GM19328 (cell line): ENCODE measurements at regions not wholly inside any gene's neighbourhood (a gene's known extent, or its start where the extent isn't known, plus 50 kb on each side); places are given as distances from the start of the nearest gene placed in this dataset.
"Not testable (repeated sequence)": the region's sequence is repeated elsewhere in the genome, so short reads cannot be mapped to it uniquely, and the experiment has no call there.

Source experiments
- ATAC-seq: cut with Tn5 transposase; IDR thresholded peaks from one replicate; pipeline ENCODE4 v1.9.1; 2021; ENCODE audit warnings: mild to moderate bottlenecking, moderate library complexity; ENCODE audit not compliant: unreplicated experiment

DNA sequence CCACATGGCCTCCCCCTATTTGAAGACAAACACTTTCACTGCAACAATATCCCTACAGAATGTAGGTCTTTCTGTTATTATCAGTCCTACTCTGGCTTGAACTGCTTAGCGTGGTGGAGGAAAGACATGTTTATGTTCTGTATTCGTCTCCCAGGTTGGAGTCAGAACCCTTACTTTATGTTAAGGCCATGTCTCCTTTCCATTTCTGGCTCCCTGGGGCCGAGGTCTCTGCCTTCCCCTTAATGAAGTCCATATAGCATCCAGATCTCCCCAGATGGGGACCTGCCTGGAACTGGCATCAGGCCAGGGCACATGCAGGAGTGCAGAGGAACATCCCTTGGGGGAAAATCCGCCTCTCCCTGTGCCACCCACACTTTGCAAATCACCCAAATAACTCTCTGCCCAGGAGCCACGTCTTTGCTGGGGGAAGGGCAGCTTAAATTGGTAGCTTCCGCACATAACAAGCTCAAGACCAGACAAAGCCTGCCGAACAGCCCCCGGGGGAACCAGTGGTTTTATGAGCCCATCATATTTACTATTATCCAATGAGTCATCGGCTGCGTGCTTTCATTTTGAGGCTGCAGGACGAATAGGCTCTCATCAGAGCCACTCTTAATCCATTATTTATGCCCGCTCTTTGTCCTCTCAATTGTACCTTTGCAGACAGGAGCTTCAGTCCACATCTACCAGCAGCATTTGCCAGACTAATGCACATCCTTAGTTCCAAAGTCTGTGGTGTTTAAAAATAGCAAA lies 237.0 kb downstream of the UACA start:
- ATAC-seq: no peak

DNA sequence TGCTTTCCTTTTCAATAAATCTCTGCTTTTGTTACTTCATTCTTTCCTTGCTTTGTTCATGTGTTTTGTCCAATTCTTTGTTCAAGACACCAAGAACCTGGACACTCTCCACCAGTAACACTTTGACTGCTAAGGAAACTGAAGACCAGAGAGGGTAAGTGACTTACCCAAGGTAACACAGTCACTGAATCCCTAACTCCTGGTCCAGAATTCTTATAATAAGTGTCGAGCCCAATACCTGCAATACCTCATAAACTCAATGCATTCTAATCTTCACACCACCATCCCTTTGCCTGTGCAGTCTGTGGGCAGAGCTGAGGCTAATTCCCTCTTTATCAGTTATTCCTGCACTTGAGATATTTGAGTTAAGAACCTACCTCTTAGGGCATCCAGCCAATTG lies 237.8 kb downstream of the UACA start:
- no peak for ATAC-seq

DNA sequence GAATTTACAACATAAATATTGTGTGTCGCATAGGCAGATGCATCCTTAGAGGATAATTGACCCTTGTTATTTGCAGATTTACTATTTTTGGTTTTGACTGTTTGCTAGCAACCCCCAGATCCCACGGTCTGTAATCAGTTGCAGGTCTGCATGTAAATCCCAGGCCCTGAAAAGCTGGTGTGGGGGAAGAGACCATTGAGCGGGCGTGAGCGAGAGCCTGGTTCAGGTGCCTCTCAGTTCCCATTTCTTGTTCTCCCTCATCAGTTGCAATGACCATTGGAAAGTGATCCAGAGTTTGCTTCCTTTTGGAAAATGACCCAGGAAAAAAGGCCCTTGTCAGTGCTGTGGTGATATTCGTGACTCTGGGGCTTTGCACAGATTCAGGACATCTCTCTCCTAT lies 238.9 kb downstream of the UACA start:
- no peak for ATAC-seq

DNA sequence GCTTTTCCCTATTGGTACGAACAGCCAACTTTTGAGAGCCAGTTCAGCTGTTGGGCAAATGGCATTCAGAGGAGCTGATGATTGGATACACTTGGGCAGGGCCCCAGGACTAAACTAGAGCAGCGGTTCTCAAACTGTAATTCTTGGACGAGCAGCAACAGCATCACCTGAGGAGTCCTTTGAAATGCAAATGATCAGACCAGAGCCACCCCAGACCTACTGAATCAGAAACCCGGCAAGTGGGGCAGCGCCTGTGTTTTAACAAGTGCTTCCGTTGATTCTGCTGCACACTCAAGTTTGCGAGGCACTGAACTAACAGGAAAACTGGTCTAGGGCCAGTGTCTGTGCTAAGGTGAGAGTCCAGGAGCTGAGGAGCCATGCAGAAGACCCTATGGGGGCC lies 239.7 kb downstream of the UACA start:
- no peak for ATAC-seq

DNA sequence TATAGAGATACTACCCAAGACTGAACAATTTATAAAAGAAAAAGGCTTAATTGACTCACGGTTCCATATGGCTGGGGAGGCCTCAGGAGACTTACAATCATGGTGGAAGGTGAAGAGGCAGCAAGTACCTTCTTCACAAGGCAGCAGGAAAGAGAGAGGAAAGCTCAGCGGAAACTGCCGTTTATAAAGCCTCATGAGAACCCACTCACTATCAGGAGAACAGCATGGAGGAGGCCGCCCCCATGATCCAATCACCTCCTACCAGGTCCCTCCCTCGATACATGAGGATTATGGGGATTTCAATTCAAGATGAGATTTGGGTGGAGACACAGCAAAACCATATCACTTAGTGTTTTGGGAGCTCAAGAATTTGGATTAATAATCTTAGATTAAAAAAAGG lies 240.2 kb downstream of the UACA start:
- ATAC-seq: no peak

DNA sequence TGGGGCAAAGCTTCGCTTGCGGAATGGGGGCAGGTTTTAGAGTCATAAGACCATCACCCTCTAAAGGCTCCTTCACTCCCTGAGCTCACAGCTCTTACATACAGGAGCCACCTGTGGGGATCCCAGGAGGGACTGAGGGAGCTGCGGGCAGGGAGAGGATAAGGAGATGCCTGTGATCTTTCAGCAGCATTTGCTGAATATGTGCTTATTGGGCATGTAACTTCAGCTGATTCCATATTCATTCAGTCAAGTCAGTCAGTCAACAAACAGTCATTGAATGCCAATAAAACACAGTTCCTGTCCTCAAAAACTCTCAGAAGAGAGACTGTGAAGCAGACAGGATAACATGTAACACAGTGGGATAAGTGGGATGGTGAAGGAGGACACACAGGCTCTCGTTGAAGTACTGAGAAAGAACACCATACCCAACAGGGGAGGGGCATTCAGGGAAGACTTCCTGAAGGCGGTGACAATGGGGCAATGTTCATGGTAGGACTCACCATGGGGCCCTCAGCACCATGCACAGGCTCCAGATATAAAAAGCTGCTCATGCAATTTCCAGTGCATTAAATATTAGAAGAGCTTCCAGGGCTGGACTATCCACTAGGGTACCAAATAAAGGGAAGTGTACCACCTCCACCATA lies 240.9 kb downstream of the UACA start:
- no peak for ATAC-seq

DNA sequence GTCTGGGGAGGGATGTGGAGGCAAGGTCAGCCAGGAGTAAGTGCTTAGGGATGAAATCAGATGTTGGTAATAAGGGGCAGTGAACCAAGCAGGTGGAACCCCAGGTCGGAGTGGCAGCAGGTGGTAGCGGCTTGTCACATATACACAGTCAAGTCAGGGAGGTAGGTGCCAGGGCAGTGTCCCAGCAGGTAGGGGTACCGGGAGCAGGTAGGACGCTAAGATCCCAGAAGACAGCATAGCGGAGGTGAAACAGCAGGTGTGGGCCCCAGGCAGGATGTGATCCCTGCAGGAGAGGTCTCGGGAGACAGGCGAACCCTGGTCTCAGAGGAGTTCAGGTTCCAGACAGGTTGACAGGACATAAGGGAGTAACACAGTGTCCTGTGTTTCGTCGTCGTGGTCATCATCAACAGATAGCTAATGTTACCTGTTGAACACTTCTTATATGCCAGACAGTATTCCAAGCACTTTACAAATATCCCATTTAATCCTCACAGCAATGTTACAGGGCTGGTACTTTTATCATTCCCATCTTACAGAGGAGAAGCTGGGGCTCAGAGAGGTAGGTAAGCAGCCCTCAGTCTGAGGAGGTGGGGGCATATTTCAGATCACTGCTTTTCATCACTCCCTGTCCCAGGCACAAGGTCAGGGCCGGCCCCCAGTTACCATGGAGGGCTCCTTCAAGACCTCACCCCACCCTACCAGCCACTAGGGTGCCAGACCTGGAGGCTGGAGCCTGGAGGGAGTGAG lies 241.6 kb downstream of the UACA start:
- ATAC-seq: no peak

DNA sequence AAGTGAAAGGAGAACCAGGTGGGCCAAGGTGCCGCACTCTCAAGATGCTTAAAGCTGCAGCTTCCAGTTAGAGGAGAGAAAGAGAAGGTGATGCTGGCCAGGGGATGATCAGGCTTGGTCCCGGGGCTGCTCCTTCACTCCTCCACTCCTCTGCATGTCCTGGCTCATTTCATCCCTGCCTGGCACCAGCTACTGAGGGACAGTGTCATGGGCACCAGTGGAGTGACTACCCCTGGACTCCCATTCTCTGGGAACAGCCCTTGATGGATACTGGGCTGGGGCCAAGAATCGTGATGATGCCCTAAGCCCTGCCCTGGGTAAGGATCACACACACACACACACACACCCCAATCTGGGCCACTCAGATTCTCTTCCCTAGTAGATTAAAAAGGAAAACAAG lies 243.7 kb downstream of the UACA start:
- no peak for ATAC-seq

DNA sequence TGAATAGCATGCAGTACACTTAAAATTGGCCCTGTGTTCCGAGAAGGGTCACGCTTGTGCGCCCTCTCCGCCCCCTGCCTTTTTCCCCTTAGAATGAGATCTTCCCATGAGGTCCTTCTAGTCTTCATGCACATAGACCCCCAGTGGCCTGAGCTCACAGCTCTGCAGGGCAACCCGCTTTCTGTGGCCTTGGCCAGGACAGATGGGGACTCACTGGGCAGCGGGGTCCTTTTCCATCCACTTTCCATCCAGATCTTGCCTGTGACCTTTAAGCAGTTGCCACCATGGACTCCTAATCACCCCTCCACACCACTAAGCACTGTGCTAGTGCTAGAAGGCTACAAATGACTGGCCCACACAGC lies 244.4 kb downstream of the UACA start:
- no peak for ATAC-seq

DNA sequence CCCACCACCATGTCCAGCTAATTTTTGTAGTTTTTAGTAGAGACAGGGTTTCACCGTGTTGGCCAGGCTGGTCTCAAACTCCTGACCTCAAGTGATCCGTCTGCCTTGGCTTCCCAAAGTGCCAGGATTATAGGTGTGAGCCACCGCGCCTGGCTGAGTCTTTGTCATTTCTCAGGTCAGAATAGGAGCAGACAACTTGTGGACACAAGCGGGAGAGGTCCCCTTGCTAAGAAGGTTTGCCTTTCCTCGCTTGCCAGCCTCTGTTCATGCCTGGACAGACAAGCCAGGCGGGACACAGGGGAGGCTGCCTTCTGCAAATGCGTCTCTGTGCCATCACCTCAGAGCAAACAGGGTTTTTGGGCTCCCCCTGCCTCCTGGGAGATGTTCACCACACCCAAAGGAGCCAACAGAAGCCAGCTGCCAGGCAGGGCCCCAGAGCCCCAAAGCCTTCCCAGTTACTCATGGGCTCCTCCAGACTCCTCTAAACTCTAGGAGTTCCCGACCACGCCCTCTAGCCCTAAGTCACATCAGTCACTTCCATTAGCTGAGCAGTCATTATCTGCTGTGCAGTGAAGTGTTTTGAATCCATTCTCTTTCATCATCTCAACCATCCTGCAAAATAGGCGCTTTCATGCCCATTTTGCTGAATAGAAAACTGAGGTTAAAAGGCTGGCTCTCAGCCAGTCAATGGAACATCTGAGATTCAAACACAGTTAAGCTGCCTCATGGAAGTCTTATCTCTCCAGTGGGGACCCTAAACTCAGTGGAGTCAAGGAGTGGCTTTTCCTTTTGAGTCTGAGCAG lies 245.0 kb downstream of the UACA start:
- ATAC-seq: no peak

DNA sequence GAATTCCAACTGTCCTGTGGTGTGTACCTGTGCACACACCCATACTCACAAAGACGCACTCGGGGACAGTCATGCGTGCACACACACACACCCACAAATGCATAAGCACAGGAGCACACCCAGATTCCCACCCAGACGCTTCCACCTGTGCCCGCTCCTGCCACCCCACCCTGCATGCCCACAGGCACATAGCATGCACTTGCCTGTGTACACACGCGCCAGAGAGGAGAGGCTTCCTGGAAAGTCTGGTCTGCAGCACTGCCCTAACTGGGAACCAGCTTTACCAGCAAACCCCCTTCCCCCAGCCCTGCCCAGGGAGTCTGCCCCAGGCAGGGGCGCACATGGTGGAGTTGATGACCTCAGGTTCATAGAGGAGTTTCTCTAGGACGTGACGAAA lies 246.2 kb downstream of the UACA start:
- no peak for ATAC-seq

DNA sequence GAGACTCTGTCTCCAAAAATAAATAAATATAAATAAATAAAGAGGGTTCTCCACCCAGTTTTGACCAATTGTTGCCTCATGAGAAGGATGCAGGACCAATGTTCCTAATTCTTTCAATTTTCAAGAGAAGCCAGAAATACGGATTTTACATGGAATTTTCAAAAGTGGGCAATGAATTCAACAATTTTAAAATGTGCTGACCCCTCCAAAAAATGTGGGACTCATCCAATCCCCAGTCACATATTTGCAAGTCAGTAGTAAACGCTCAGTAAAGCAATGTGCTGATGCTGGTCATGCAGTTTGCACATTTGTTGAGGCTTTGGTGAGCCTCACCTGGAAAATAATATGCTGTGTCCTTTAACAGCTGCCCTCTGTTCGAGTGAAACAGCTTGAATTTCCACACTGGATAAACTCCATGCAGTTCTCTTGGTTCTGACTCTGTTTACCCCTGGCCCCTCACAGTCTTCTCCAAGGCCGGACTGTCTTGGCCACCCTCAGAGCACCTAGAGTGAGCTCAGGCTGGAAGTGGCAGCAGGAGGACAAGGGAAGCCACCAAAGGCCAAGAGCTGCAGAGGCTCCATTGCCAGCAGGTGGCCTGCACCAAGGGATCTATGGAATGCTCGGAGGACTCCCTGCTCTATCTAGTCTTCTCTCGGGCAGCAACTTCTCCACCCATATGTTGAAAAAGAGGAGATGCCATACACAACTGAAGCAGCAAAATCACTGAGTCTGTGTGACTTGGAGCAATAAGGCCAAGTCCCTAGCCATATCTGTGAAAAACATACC lies 246.8 kb downstream of the UACA start:
- ATAC-seq: no peak

DNA sequence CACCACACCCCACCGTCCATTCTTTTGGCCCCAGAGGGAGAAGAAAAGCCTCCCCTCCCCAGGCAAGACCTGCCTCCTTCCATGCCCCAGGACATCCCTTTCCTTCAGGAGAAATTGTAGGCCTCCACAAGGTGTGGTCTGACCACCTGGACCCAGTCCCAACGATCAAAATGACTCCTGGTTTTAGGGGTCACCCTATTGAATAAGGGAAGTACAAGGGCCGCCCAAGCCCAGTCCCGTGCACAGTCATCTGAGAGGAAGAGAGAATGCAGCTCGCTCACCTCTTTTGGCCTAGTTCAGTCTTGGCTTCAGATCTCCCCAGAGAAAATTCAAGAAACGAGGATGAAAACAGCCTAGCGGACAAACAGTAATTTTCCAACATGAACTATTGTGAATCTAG lies 249.1 kb downstream of the UACA start:
- ATAC-seq: no peak

DNA sequence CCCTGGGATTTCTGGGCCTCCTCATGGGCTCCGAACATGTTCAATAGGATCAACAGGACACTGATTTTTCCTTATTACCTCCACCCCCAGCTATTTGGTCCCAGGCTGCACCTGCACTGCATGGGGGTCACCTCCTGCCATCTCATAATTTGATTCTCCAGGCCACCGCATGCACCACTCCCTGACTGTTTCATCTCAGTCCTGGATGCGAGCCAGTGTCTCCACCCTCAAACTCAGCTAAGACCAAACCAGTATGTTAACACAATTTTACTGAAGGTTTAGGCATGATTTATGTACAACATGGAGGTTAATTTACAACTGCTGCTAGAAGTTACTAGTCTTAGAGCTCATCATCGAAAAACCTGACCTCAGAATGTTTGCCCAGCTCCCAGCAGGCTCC lies 249.5 kb downstream of the UACA start:
- ATAC-seq: no peak

DNA sequence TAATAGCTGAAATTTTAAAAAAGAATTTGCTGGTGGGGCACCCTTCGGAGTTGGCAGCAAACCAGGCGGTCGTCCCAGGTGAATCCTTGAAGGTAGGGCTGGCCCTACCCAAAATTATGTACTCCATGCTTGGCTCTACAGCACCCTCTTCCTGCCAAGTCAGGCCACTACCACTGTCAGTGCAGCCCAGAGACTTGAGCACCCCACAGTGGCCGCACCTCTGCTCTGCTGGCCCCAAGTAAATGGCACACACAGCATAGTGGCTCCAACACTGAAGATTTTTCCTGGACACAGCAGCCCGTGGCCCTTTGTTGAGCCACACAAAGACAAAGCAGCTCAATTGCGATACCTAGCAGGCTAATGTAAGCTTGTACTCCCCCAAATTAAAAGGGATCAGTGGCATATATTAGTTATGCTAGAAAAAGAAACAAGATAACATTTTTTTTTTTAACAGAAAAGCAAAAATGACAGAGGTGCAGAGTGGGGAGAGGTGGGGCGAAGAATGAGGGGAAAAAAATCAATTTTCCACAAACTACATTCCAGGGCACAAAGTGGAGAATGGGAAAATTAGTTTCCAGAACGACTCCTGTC lies 250.5 kb downstream of the UACA start:
- no peak for ATAC-seq

DNA sequence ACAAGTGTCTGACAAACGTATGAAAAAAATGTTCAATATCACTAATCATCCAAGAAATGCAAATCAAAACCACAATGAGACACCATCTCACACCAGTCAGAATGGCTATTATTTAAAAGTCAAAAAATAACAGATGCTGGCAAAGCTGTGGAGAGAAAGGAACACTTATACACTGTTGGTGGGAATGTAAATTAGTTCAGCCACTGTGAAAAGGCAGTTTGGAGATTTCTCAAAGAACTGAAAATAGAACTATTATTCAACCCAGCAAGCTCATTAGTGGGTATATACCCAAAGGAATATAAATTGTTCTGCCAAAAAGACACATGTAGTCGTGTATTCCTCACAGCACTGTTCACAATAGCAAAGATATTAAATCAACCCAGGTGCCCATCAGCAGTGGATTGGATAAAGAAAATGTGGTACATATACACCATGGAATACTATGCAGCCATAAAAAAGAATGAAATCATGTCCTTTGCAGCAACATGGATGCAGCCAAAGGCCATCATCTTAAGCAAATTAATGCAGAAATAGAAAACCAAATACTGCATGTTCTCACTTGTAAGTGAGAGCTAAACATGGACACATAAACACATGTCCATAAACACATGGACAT lies 251.3 kb downstream of the UACA start:
- ATAC-seq: not testable (repeated sequence)

DNA sequence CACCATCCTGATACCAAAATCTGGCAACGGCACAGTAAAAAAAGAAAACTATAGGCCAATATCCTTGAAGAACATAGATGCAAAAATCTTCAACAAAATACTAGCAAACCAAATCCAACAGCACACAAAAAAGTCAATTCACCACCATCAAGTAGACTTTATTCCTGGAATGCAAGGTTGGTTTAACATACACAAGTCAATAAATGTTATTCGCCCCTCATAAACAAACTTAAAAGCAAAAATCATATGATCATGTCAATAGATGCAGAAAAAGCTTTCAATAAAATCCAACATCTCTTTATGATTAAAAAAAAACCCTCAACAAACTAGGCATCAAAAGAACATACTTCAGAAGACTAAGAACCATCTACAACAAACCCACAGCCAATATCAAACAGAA lies 252.9 kb downstream of the UACA start:
- no peak for ATAC-seq

DNA sequence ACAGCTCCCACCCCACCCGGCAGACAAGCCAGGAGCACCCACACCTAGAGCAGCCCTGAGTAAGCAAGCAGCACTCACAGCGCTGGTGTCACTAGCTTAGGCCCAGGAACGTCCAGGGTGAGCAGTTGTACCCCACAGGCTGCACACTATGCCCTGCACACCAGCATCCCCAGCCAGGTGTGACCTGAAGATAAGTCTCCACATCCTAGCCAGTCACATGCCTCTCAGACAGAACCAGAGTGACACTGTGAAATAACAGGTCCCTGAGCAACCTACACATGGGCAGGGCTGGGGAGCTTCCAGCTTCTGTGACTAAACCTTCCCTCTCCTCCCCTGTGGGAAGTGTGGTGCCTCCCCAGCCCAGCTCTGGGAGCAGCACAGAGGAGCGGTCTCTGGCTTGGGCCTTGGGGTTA lies 253.6 kb downstream of the UACA start:
- ATAC-seq: no peak

DNA sequence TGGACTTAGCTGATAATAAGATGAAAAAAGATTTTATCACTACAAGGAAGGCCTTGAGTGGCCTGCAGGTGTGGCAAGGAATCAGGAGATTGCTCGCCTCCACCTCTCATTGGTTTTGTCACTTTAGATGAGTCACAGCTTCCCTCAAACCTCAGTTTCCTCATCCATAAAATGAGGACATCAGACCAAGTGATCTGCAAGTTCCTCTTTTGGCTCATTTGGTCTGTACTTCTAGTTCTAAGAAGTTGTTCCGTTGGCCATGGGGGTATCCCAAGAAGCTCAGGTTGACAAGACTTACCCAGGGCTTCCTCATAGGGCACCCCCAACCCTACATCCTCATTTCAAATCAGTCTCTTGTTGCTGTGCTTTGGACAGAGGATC lies 254.1 kb downstream of the UACA start:
- no peak for ATAC-seq
